ENCODE measurements at regions not wholly inside any gene's neighbourhood (a gene's known extent, or its start where the extent isn't known, plus 50 kb on each side); places are given as distances from the start of the nearest gene placed in this dataset.
"Not testable (repeated sequence)": the region's sequence is repeated elsewhere in the genome, so short reads cannot be mapped to it uniquely, and the experiment has no call there.

DNA sequence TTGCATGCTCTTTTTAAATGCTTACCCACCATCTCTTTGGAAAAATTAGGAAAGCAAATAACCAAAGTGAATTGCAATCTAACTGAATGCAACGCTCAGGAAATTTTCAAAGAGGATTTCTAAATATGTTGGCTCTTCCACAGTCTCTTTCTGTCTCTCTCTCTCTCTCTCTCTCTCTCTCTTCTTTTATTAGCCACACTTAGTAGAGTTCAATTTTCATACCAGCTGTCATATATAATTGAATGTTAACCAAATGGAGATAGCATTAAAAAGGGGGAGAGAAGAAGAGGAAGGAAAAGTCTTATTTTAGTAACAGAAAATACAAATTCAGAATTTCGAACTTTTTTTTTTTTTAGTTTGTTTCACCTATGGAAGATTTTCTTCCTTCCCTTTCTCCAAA, 235.9 kb upstream of the GBE1 start:
- intact Hi-C loops (cut with DNase I; ENCODE audit: low total_unique reads): no loop called here
- H3K9me3 ChIP-seq: no peaks in the 10 kb centered on the region
- H3K36me3 ChIP-seq (ENCODE audit: low read depth, missing control alignments): no peaks in the 10 kb centered on the region
- H3K4me1 ChIP-seq: peaks cover 5% of the 10 kb centered on the region
- no peaks in the 10 kb centered on the region for H3K27me3 ChIP-seq
- TF ChIP-seq POLR2A (IDR thresholded peaks at IDR 0.05): no peak
- no peak for TF ChIP-seq CTCF (IDR thresholded peaks at IDR 0.05)
- 67 to 74% methylated on average over 2 of the region's 2 CpGs for WGBS, 2 donors
- no peak for DNase-seq
- no peak overlapping the region for H3K4me3 ChIP-seq
- no peak overlapping the region for H3K27ac ChIP-seq

GRCh38 chr3:81995329-81995728, 233.9 kb upstream of the GBE1 start:
- Histone ChIP-seq H3K27ac (no peak overlapping the region), H3K36me3 (ENCODE audit: low read depth, missing control alignments) (no peaks in the 10 kb centered on the region), H3K4me3 (no peak overlapping the region), H3K27me3 (no peaks in the 10 kb centered on the region), H3K9me3 (no peaks in the 10 kb centered on the region), H3K4me1 (peaks cover 5% of the 10 kb centered on the region)
- 76 to 78% methylated on average over 2 of the region's 2 CpGs for WGBS, 2 donors
- DNase-seq: no peak
- TF ChIP-seq POLR2A (IDR thresholded peaks at IDR 0.05): no peak
- intact Hi-C loops (cut with DNase I; ENCODE audit: low total_unique reads): no loop called here

DNA sequence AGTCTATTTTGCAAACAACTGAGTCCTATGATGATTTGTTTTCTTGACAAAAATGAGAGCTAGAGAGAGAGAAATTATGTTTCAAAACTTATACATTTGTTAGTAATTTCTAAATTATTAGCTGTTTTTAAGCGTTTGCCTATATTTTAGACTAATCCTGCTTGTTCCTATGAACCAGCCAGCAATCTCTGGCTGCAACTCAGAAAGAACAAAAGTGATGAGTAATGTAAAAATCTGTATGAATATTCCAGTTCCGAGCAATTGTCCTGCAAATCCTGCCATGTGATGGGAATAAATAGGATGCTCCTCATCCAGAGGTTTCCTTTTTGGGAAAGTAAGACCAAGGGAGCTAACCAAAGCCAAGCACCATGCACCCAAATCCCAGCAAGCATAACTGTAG, 228.3 kb upstream of the GBE1 start:
- no peak for DNase-seq
- no peak for TF ChIP-seq POLR2A (IDR thresholded peaks at IDR 0.05)
- no peak for TF ChIP-seq CTCF (IDR thresholded peaks at IDR 0.05)
- intact Hi-C loops (cut with DNase I; ENCODE audit: low total_unique reads): no loop called here
- H3K27me3 ChIP-seq: no peaks in the 10 kb centered on the region
- H3K9me3 ChIP-seq: no peaks in the 10 kb centered on the region
- H3K4me3 ChIP-seq: no peak overlapping the region
- WGBS, 2 donors: 80 to 86% methylated on average over 2 of the region's 2 CpGs
- H3K36me3 ChIP-seq (ENCODE audit: low read depth, missing control alignments): no peaks in the 10 kb centered on the region
- H3K4me1 ChIP-seq: no peaks in the 10 kb centered on the region
- no peak overlapping the region for H3K27ac ChIP-seq

DNA sequence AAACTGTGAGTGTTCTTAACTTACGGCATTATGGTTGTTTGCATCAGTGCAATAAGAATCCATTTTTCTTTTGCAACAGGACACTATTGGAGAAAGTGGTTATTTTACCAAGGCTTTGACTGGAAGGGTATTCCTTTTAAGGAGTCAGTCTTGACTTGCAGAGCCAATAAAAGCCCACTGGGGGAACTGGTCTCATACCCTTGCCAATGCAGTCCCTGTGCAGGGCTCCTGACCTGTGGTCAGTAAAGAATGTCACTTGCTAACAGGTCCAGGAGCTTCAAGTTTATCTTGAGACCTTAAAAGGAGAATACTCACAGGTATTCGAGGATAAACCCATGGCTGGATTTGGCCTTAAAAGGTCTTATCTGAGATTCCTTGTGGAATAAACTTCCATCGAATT, 227.8 kb upstream of the GBE1 start:
- WGBS, 2 donors: 85 to 99% methylated on average over 3 of the region's 3 CpGs
- Histone ChIP-seq H3K4me1 (no peaks in the 10 kb centered on the region), H3K36me3 (ENCODE audit: low read depth, missing control alignments) (no peaks in the 10 kb centered on the region), H3K27me3 (no peaks in the 10 kb centered on the region), H3K27ac (no peak overlapping the region), H3K9me3 (no peaks in the 10 kb centered on the region), H3K4me3 (no peak overlapping the region)
- DNase-seq: no peak
- intact Hi-C loops (cut with DNase I; ENCODE audit: low total_unique reads): no loop called here
- TF ChIP-seq CTCF (IDR thresholded peaks at IDR 0.05): no peak
- no peak for TF ChIP-seq POLR2A (IDR thresholded peaks at IDR 0.05)

DNA sequence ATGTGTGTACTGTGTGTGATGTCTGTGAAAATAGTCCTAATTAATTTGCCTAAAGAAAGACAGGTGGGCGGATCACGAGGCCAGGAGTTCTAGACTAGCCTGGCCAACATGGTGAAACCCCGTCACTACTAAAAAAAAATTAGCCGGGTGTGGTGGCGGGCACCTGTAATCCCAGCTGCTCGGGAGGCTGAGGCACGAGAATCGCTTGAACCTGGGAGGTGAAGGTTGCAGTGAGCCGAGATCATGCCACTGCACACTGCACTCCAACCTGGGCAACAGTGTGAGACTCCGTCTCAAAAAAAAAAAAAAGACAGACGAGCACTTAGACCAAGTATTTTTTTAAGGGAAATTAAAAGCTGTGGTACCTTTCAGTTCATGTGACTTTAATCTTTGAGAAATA, 226.0 kb upstream of the GBE1 start:
- H3K27ac ChIP-seq; intact Hi-C loops (cut with DNase I; ENCODE audit: low total_unique reads); H3K4me1 ChIP-seq; H3K4me3 ChIP-seq; H3K36me3 ChIP-seq (ENCODE audit: low read depth, missing control alignments); H3K27me3 ChIP-seq; DNase-seq; H3K9me3 ChIP-seq: not testable (repeated sequence)
- 72 to 75% methylated on average over 11 of the region's 11 CpGs for WGBS, 2 donors

- no peaks in the 10 kb centered on the region for H3K9me3 ChIP-seq
- peak; percentile 56 for DNase-seq
- WGBS, 2 donors: 61 to 75% methylated on average over 12 of the region's 12 CpGs
Observed at GRCh38 chr3:81985996-81986723, 224.7 kb upstream of the GBE1 start.

More at GRCh38 chr3:81985996-81986723, 224.7 kb upstream of the GBE1 start:
- no peak overlapping the region for H3K27ac ChIP-seq
- H3K36me3 ChIP-seq (ENCODE audit: low read depth, missing control alignments): no peaks in the 10 kb centered on the region
- intact Hi-C loops (cut with DNase I; ENCODE audit: low total_unique reads): no loop called here
- H3K4me1 ChIP-seq: no peaks in the 10 kb centered on the region
- H3K27me3 ChIP-seq: no peaks in the 10 kb centered on the region
- no peak for TF ChIP-seq POLR2A (IDR thresholded peaks at IDR 0.05)
- peak in 1 of 3 experiments; percentile 10 for TF ChIP-seq CTCF (IDR thresholded peaks at IDR 0.05)
- peak overlapping the region; percentile 36 to 46 for H3K4me3 ChIP-seq

All from testis (tissue), 2 donors.